NCI-H1436 treated with DMSO at 0.1 percent for 48 hours (cell line): ENCODE measurements at regions not wholly inside any gene's neighbourhood (a gene's known extent, or its start where the extent isn't known, plus 50 kb on each side); places are given as distances from the start of the nearest gene placed in this dataset.

Source experiments
- DNase-seq: peaks from one replicate; lab custom pipeline; 2025; lab: John Stamatoyannopoulos, UW

GRCh38 chr5:99133921-99134320 is 205.1 kb upstream of the CHD1 start:
- no peak for DNase-seq

GRCh38 chr5:99129768-99130501 is 201.1 kb upstream of the CHD1 start:
- no peak for DNase-seq

GRCh38 chr5:99122976-99123375 is 194.2 kb upstream of the CHD1 start:
- DNase-seq, result no peak

- no peak for DNase-seq
Measured at GRCh38 chr5:99119326-99119725, 190.5 kb upstream of the CHD1 start.

GRCh38 chr5:99116526-99116925 is 187.7 kb upstream of the CHD1 start:
- no peak for DNase-seq

GRCh38 chr5:99109894-99110293 is 181.1 kb upstream of the CHD1 start:
- no peak for DNase-seq

GRCh38 chr5:99105216-99105615 is 176.4 kb upstream of the CHD1 start:
- no peak for DNase-seq

- DNase-seq, result no peak
Measured at GRCh38 chr5:99104538-99105132, 175.8 kb upstream of the CHD1 start.

GRCh38 chr5:99102073-99102697 is 173.4 kb upstream of the CHD1 start:
- DNase-seq, result no peak

- DNase-seq, result no peak
Measured at GRCh38 chr5:99099691-99100090, 170.9 kb upstream of the CHD1 start.

GRCh38 chr5:99089822-99090549 is 161.2 kb upstream of the CHD1 start:
- DNase-seq, result no peak

GRCh38 chr5:99088309-99088708 is 159.5 kb upstream of the CHD1 start:
- DNase-seq, result no peak

GRCh38 chr5:99083197-99083596 is 154.4 kb upstream of the CHD1 start:
- DNase-seq, result no peak

GRCh38 chr5:99081711-99082110 is 152.9 kb upstream of the CHD1 start:
- DNase-seq, result no peak

- DNase-seq, result no peak
Measured at GRCh38 chr5:99076723-99077640, 148.2 kb upstream of the CHD1 start.

- no peak for DNase-seq
Measured at GRCh38 chr5:99072846-99073245, 144.0 kb upstream of the CHD1 start.

- no peak for DNase-seq
Measured at GRCh38 chr5:99070822-99071221, 142.0 kb upstream of the CHD1 start.

GRCh38 chr5:99070362-99070761 is 141.6 kb upstream of the CHD1 start:
- no peak for DNase-seq

GRCh38 chr5:99068944-99069650 is 140.3 kb upstream of the CHD1 start:
- no peak for DNase-seq

- no peak for DNase-seq
Measured at GRCh38 chr5:99063737-99064136, 134.9 kb upstream of the CHD1 start.

- DNase-seq, result no peak
Measured at GRCh38 chr5:99061711-99062110, 132.9 kb upstream of the CHD1 start.
